Islet of Langerhans (tissue), 1 donor: ENCODE measurements at regions not wholly inside any gene's neighbourhood (a gene's known extent, or its start where the extent isn't known, plus 50 kb on each side); places are given as distances from the start of the nearest gene placed in this dataset.

Experiments
- FAIRE-seq: peaks from one replicate; lab custom pipeline; 2011; peaks lifted over from hg19 to GRCh38; lab: Jason Lieb, UNC

DNA sequence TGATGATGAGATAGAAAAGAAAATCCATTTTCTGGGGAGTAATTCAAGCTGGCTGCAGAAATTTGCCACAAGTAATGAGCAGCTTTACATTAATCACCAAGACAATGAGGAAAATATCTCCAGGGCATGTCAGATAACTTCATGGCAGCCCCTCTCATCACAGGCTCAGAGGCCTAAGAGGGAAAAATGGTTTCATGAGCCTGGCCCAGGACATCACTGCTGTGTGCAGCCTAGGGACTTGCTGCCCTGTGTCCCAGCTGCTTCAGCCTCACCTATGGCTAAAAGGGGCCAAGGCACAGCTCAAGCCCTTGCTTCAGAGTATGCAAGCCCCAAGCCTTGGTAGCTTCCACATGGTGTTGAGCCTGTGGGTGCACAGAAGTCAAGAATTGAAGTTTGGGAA, 161.7 kb downstream of the OPA1 start:
- no peak for FAIRE-seq

DNA sequence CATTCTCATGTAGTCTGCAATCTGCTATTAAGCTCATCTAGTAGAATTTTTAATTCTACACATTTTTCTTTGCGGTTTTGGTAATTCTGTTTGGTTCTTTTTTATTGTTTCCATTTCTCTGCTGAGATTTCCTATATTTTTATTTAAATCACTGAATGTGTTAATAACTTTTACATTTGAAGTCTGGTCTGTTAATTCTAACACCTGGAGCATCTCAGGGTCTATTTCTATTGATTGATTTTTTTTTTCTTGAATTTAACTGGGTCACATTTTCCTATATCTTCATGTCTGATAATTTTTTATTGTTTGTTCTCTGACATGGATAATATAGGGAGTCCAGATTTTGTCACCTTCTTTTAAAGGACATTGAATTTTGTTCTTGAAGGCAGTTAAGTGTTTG, 163.5 kb downstream of the OPA1 start:
- peak; percentile 89 for FAIRE-seq

DNA sequence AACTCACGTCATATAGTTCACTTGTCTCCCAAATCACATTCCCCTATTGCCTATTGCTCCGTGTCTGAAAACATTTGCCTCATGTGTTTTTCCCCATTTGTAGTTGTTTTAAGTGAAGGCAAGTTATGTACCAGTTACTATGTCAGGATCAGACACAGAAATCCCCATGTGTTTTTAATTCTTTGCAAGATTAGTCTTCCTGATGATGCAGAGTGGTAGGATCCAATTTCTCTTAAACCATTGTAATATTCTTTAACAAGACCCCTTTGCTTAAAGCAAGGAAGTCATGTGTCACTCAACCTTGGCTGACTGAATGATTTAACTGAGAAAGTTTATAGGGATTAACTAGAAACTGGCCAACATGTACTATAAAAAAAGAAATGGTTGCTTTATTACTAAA, 164.4 kb downstream of the OPA1 start:
- FAIRE-seq: no peak

DNA sequence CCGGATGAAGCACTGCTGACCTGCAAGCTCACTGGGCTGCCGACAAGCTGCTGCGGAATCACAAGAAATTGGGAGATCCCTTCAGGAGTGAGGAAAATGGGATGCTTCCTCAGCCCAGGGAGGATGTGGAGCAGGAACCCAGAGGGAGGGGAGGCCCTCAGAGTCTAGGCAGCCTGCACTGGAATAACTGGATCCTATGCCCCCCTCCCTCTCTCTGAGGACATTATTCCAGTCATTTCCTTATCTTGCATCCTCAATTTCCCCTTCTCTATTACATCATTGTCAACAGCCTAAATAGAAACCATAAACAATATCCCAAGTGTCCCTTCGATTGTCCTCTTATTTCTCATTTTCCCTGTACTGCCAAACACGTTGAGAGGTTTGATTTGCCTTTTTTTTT, 169.0 kb downstream of the OPA1 start:
- FAIRE-seq: no peak

DNA sequence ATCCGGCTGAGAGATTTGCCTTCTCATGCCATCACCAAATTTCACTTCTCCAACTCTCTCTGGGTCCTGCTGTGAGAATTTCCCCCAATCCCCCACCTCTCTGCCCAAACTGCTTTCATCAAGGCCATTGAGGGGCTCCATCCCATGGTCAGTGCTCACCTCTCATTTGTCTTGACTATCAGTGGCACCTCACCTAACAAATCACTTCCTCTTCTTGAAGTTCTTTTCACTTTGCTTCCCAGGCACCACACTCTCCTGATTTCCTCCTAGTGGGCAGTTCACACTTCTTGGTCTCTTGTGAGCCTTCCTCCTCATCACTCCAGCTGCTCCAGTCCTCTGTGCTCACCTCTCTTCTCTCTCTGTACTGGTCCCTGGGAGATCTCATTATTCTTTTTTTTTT, 169.6 kb downstream of the OPA1 start:
- no peak for FAIRE-seq

DNA sequence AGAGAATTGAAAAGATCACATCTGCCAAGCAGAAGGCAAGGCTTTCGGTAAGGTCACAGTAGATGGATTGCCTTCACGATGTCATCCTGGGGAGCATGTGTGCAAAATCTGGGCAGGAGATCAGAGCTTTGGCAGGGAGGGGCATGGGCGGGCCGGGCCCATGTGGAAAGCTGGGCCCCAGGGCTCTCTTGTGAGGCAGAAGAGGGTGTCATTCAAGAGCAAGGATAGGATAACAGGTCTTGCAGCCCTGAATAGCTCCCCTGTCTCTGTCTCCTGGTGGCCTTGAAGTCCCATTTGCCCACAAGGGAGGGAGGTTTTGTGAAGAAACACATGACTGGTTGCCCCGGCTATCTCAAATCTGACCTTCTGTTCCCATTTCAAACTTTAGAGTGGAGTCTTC, 172.0 kb downstream of the OPA1 start:
- no peak for FAIRE-seq

DNA sequence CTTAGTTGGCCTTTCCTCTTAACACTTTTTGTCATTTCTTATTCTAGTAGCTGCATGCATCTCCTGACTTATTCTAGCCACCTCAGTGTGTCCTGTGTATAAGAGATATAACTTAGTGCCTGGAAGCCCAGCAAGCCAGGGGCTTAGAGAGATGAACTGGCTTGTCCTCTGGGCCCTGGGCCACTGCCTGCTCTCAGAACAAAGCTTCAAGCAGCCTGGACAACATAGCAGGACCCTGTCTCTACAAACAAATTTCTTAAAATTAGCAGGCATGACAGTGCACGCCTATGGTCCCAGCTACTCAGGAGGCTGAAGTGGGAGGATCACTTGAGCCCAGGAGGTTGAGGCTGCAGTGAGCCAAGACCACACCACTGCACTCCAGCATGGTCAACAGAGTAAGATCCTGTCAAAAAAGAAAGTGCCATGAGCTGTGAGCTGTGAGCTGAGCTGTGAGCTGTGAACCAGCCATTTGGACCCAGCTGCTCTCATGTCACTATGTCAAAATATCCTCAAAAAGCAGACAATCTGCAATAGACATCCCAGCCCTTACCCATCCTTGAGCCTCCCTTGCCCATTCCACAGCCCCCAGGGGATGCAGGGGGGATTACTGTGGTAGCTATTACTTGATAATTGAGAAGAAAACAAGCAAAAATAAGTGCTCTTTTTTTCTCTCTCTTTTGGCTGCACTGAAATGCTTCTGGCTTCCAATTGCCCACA, 174.5 kb downstream of the OPA1 start:
- FAIRE-seq: no peak

DNA sequence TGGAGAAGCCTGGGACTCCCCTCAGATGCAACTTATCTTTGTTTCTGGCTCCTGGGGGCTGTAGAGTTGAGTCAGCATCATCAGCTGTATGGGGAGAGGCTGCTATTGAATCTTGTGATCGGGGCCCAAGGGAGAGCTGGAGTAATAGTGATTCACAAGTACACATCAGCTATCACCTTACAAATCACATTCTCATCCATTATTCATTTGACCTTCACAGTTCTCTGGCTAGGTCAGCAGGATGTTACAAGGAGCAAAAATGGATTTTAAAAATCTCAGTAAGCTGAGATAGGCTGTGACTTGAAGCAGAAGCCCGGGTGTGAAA, 175.0 kb downstream of the OPA1 start:
- FAIRE-seq: no peak

DNA sequence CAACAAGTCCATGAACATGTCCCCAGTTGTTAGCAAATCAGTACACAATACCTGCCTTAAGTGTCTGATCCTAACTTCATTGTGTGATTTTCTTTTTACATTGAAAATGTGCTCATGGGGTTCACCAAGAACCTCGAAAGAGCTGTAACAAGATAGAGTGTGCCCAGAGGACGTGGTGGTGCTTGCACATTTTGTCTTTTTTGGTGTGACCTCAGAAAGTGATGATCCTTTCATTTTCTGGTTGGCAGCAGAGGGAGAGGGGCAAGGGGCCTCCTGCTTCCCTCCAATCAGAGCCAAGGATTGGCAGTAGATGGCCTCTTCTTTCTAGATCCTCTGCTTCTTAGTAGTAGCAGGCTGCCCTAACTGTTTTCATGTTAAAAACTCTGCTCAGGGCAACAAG, 176.4 kb downstream of the OPA1 start:
- no peak for FAIRE-seq

DNA sequence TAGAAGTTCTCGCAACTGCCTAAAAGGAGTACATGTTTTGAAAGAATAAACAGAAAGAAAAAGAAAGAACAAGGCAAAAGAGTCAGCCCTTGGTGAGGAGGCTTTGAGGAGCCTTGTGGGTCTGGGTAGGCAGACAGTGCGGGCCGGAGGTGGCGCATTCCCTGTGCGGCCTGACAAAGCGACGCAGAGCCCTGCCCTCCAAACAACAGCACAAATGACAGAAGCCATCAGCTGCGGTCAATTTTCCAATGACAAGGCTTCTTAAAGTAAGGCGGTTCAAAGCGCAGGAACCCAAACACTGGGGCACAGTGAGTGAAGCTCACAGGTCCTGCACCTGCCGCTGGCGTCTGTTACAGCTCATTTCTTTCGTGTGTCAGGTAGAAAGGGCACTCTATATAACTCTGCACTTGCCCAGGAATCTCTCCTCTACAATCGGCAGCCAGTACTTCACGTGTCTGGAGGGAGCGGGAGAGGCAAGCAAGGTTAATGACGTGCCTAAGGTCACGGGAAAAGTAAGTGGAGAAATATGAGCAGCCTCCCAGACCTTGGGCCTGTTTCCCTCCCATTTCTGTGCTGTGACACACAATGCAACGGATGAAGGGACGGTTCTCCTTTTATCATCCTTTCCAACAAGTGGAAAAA, 178.1 kb downstream of the OPA1 start:
- no peak for FAIRE-seq

DNA sequence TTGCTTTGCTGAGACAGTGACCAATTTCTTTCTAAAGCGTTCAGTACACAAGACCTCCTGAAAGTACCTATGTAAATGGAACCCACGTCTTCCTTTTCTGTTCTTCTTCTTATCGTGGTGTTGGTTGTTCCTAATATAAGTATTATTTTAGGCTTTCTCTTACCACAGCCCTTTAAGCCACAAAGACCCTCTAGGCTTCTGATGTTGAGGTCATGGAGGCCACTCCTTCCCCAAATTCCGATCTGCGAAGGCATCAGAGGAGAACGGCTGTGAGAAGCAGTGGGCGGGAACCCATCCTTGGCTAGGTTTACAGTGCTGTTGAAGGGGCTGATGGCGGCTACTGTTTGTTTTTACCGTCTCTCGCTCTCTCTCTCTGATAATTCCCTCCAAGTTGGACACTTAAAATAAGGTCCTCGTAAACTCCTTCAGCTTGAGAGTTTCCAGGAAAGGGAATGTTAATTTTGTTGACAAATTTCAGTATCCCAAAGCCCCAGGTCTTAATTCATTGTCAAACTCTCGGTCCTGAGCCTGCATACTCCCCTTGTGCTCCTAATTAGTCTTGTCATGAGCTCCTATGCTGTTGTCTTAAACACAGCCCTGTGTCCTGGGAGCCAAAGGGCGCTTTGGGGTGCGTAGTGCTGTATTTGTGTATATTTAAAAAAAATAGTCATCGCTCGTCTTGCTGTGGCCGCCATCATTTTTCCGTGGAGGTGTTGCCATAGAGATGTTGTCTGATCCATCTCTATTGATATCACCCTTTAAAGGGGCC, 178.8 kb downstream of the OPA1 start:
- FAIRE-seq: no peak

DNA sequence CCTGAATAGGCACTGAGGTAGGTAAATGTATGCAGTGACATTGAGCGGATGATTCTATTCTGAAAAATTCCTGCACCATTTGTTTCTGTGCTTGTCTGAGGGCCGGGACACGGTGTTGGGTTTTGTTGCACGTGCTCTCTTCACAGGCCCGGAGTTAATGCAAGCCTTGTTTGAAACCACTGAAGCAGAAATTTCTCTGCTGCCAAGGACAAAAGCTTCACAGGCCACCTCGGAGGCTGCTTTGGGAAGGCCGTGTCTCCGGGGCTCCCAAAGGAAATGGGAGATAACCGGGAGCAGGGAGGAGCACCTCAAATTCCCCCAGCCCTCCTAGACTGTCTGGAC, 179.4 kb downstream of the OPA1 start:
- FAIRE-seq: no peak

DNA sequence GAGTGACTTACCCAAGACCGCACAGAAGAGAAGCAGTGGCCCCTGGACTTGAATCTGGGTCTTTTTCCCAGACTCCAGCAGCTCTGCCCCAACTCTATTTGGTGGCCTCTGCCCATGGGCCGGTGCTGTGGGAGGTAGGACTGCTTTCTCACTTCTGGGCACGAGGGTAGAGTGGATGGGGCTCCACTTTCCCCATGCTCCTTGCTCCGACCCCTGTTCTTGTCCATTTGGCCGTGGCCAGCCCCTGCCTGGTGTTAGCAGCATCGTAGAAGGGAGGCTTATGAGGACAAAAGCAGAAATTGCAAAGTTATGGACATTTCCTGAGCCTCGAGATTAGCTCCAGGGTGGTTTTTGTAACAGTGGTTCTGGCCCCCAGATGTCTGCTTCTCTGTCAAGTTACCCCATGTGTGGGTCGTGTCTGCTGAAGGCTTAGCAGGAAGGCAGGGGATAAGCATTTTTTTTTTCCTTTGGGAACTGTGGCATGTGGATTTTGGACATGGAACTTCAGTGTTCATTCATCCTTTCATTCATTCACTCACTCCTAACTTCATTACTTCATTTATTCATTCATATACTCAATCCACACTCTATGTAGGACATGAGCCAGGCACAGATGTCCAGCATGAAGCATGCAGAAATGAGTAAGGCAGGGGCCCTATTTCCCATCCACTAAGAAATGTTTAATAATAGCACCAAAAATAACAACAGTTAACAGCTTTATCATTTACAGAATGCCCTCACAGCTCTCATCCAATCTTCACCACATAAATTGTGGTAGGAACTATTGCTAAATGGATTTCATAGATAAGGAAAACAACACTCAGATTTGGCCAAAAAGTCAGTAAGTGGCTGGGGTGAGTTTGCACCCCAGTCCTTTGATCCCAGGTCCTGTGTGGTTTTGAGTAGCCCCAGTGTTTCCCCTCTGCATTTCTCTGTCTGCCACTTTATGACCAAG, 180.5 kb downstream of the OPA1 start:
- FAIRE-seq: no peak

DNA sequence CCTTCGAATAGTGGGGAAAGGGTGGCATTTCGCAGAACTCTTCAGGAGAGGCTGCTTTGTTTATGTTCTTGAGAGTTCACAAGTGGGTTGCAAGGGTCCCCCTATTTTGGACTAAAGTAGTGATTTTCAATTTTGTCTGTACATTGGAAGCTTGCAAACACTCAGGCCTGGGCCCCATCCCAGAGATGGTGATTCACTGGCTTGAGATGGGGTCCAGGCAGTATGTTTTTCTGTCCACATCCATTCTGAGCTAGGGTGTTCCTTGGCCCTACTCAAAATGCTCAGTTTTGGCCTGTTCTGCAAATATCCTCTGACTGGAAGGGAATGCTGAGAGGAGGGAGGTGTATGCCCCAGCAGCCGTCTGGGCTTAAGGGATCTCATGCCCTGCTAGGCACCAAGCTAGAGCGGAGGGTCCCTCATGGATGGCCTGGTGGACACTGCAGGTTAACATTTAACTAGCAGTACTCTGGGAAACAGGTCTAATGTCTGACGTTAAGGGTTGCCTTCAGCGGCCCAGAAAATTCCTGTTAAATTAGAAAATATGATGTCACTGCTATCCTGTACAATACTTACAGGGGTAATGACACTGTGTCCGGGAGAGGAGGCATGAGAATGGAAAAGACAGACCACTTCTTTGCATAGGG, 181.4 kb downstream of the OPA1 start:
- no peak for FAIRE-seq

DNA sequence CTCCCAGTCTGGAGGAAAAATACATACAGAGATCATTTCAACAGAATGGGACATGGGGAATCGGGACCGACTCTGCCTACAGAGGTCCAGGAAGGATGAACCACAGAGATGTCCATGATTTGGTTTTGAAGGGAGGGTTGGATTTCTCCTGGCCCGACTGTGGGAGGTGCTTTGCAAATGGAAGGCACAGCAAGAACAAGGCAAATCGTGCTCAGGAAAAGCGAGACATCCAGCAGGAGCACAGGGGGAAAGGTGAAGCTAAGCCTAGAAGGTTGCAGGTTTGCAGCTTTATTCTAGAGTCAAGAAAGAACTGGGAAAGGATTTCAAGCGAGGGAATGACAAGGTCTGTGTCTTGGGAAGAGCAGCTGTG, 181.9 kb downstream of the OPA1 start:
- FAIRE-seq: no peak

DNA sequence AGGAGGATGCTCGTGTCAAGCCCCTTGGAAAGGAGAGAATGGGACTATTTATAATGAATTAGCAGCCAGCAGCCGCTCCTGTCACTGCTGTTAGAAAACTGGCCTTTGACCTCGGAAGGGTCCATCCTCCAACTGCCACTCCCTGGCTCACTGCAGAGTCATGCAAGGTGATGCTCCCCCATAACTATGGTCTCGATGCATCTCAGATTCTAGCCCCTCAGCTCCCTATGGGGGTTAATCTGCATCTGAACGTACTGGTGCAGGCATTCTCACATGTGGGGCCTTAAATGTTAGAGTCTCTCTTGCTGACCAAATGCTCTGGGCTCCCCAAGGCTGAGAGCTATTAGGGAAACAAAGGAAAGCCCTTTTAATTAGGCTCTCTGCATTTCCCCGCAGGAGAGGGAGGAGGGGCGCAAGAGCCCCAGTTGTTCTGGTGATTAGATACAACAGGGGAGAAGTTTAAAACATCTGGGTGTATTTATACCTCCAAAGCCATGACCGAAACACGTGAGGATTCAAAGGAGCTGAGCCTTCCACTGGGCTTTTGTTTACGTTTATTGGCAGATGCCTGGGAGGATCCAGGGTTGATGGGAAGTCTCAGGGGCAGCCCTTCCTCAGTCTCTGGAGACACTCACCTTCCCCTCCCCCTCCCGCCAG, 182.5 kb downstream of the OPA1 start:
- no peak for FAIRE-seq

DNA sequence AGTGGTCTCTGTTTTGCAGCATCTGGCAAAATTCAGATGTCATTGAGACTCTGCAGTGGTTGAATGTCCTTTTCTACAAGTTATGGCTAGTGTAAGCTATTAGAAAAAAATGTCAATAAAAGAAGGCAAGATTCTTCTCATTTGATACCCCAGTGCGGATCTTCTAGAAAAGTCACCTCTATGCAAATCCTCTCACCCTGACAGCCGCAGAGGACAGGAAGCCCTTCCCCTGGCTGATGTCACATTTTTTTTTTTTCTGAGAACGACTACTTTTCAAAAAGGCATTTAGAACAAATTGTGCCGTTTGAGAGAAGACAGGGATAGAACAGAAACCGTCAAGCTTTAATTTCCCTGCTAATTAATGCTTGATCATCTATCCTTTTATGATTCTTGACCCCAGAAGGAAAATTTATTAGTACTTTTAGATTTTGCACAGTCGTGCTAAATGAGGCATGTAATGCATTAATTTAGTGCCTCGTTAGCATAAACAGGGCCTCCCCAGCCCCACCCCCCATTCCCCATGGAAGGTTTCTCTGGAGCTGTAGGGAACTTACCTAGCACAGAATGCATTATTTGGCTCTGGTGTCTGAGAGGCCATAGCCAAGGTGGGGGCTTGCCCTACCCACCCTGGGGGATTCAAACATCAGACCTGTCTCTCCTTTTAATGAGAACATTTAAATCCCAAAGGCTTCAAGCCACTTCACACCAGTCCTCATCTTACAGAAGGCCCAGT, 183.8 kb downstream of the OPA1 start:
- FAIRE-seq: no peak

DNA sequence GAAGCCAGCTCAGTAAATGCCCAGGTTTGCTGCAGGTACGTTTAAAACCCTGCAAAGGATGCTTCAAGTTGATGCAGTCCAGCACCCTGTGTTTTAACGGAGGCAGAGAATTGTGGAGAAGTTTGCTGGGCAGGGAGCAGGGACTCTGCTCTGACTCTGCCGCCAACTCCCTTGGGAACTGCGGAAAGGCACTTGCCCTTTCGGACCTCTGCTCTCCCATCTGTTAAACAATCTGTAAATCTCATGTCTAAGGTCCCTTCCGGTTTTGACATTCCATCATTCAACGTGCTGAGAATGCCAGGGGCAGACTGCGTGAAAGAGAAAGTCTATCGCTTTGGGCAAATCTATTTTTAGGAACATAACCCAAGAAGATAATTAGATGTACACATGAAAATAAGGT, 184.5 kb downstream of the OPA1 start:
- no peak for FAIRE-seq

DNA sequence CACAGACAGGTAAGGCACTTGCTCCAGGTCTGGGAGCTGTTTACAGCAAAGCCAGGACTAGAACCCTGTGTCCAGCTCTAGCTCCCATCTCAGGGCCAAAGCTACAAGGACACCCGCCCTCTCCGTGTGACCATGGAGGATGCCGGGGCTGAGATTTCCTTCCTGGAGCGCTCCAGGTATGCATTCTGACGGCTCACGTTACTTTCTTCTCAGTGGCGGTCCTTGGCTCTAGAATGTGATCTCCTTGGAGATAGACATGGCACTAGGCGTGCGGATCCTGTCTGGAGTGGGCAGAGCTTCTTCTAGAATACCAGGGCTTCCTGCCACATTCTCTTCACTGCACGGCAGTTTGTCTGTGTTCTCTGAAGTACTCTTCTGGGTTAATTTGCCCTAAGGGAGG, 185.7 kb downstream of the OPA1 start:
- FAIRE-seq: no peak

DNA sequence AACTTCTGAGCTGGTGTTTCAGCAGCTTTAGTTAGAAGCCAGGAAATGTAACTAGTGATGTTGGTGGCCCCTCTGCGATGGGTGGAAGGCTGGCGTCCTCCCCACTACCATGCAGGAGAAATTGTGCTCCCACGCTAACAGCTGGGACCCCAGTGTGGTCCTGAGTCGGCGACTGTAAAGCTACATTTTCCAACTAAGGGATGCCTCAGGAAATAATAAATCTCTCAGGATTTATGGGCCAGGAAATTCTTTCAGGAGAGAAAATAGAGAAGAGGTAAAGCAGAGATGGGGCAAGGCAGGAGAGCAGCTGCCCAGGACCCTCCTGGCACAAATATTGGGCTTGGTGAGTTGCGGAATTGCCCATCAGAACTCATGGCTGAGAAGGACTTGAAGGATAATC, 186.9 kb downstream of the OPA1 start:
- no peak for FAIRE-seq

DNA sequence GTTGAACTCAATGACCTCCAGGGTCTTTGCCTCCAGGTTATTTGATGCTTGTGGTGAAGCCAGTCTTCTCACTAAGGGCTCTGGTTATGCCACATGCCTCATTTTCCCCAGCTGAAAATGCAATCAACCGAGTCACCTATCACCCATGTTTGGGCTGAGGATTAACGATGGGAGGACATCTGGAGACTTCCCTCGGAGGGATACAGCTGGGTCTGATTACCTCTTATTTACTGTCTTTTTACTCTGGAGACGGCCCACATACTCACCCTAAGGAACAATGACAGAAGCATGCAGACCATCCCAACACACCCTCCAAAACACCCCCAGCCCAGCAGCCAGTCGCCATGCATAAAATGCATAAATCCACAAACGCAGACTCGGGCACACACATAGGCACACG, 187.4 kb downstream of the OPA1 start:
- no peak for FAIRE-seq
